Effector CD8-positive, alpha-beta T cell (primary cell): ENCODE measurements at regions not wholly inside any gene's neighbourhood (a gene's known extent, or its start where the extent isn't known, plus 50 kb on each side); places are given as distances from the start of the nearest gene placed in this dataset.

Source experiments
- DNase-seq: peaks from one replicate; lab custom pipeline; 2025; lab: John Stamatoyannopoulos, UW

GRCh38 chr1:38291336-38291735, 244.7 kb upstream of the POU3F1 start:
- DNase-seq, result no peak

- DNase-seq, result no peak
Observed at GRCh38 chr1:38289034-38289433, 242.4 kb upstream of the POU3F1 start.

GRCh38 chr1:38287547-38287946, 241.0 kb upstream of the POU3F1 start:
- no peak for DNase-seq

GRCh38 chr1:38287036-38287435, 240.4 kb upstream of the POU3F1 start:
- no peak for DNase-seq

GRCh38 chr1:38285807-38286530, 239.4 kb upstream of the POU3F1 start:
- no peak for DNase-seq

GRCh38 chr1:38284953-38285352, 238.4 kb upstream of the POU3F1 start:
- DNase-seq, result no peak

GRCh38 chr1:38283696-38284470, 237.3 kb upstream of the POU3F1 start:
- DNase-seq, result no peak

- DNase-seq, result no peak
Observed at GRCh38 chr1:38279148-38279547, 232.6 kb upstream of the POU3F1 start.

- no peak for DNase-seq
Observed at GRCh38 chr1:38277646-38278045, 231.1 kb upstream of the POU3F1 start.

GRCh38 chr1:38275960-38276359, 229.4 kb upstream of the POU3F1 start:
- DNase-seq, result no peak

GRCh38 chr1:38274974-38275373, 228.4 kb upstream of the POU3F1 start:
- DNase-seq, result no peak

- DNase-seq, result no peak
Observed at GRCh38 chr1:38273196-38273804, 226.7 kb upstream of the POU3F1 start.

GRCh38 chr1:38272515-38272914, 225.9 kb upstream of the POU3F1 start:
- DNase-seq, result no peak

- no peak for DNase-seq
Observed at GRCh38 chr1:38270849-38271633, 224.4 kb upstream of the POU3F1 start.

GRCh38 chr1:38269923-38270848, 223.6 kb upstream of the POU3F1 start:
- no peak for DNase-seq

- no peak for DNase-seq
Observed at GRCh38 chr1:38268226-38268625, 221.6 kb upstream of the POU3F1 start.

- DNase-seq, result no peak
Observed at GRCh38 chr1:38267037-38268036, 220.7 kb upstream of the POU3F1 start.

GRCh38 chr1:38266197-38266520, 219.6 kb upstream of the POU3F1 start:
- DNase-seq, result no peak

- no peak for DNase-seq
Observed at GRCh38 chr1:38265293-38266196, 219.0 kb upstream of the POU3F1 start.
